Cardiac fibroblast (primary cell): ENCODE measurements at regions not wholly inside any gene's neighbourhood (a gene's known extent, or its start where the extent isn't known, plus 50 kb on each side); places are given as distances from the start of the nearest gene placed in this dataset.

Source experiments
- DNase-seq, 2 donors: peaks; one replicate each; pipeline versions ENCODE4 v3.0.0 to v3.0.0-alpha.2; 2010; ENCODE audit warnings: low read depth in 2 of 2
- H3K4me3 ChIP-seq, 2 donors: replicated peaks in 1 of 2; 1 replicate in 1 of 2; 2 replicates in 1 of 2; pipeline ENCODE4 v1.5.1; 2011; ENCODE audit warnings: low read depth in 2 of 2, low read length in 2 of 2, mild to moderate bottlenecking in 2 of 2, moderate library complexity in 1 of 2
- TF ChIP-seq, protein P1 (sequence below): IDR thresholded peaks from one replicate; pipeline ENCODE4 v1.5.1; 2011; ENCODE audit warnings: low read depth, mild to moderate bottlenecking, low read length, inconsistent platforms

DNA sequence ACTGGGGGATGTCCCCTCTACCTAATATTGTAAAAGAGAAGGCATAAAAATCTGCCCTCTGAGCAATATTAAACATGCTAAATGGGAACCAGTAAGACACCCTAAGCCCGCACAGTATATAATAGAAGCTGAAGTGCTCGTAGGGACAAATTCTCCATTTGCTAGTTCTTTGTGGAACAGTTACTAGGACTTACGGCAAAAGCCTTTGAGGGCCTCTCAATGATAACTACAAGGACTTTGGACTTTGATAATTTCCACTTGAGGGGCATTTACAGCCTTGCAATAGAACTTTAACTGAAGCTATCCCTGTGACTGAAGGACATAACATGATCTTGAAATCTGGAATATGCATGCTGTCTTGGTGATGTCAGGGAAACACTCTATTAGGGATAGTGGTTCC is 111.5 kb upstream of the IFNG-AS1 start:
- DNase-seq, result no peak
- no peak overlapping the region for H3K4me3 ChIP-seq
- TF ChIP-seq, protein P1, sequence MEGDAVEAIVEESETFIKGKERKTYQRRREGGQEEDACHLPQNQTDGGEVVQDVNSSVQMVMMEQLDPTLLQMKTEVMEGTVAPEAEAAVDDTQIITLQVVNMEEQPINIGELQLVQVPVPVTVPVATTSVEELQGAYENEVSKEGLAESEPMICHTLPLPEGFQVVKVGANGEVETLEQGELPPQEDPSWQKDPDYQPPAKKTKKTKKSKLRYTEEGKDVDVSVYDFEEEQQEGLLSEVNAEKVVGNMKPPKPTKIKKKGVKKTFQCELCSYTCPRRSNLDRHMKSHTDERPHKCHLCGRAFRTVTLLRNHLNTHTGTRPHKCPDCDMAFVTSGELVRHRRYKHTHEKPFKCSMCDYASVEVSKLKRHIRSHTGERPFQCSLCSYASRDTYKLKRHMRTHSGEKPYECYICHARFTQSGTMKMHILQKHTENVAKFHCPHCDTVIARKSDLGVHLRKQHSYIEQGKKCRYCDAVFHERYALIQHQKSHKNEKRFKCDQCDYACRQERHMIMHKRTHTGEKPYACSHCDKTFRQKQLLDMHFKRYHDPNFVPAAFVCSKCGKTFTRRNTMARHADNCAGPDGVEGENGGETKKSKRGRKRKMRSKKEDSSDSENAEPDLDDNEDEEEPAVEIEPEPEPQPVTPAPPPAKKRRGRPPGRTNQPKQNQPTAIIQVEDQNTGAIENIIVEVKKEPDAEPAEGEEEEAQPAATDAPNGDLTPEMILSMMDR, result no peak

DNA sequence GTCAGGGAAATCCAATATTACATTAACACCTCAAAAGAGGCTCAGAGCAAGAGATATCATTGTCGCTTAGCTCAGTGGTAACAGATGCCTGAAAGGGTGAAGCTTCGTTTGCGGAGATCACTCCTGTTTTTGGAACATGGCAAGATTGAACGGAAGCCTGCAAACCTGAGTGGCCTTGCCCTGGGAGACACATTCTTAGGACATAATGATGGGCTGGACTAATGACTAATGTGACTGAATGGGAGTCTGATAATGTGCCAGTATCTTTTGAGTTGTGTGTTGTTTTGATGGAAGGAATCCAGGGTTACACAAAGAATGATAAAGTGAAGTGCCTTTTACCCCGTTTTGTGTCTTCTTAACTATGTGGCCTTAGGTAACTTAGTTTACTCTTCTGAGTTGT is 109.3 kb upstream of the IFNG-AS1 start:
- H3K4me3 ChIP-seq, result no peak overlapping the region
- TF ChIP-seq, protein P1, result no peak
- DNase-seq, result no peak

DNA sequence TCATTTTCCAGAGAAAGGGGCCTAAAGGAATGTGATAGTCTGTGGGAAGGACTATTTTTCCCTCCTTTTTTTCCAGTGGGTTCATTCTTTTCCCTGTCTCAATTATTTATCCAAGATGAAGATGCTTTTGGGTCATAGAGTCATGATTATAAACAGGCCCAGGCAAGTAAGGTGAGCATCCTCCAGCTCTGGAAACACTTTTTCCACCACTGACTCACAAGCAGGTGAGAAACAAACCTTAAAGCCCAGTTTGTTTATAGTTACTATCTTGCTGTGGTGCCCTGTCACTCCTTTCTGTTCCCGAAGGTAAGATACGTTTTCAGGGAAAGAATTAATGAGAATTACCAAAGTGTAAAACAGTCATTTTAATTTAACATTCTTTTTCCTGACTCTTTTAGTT is 107.7 kb upstream of the IFNG-AS1 start:
- TF ChIP-seq, protein P1, result no peak
- no peak for DNase-seq
- no peak overlapping the region for H3K4me3 ChIP-seq

DNA sequence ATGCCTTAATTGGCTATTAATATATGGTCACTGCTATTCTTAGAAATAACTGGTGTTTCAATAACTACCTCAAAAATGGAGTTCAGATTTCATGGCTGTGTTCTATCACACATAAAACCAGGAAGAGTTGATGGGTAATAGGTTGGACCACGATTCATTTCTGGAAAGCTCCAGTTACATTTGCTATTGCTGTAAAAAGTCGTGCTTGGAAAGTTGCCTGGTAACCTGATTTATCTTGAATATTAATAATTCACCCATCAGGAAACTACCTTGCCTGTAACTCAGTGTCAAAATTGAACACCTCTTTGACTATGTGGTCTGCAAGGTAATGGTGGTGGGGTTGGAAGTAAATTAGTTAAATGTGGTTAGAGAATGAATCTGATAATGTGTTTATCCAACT is 104.7 kb upstream of the IFNG-AS1 start:
- no peak for DNase-seq
- no peak overlapping the region for H3K4me3 ChIP-seq
- TF ChIP-seq, protein P1, result no peak

DNA sequence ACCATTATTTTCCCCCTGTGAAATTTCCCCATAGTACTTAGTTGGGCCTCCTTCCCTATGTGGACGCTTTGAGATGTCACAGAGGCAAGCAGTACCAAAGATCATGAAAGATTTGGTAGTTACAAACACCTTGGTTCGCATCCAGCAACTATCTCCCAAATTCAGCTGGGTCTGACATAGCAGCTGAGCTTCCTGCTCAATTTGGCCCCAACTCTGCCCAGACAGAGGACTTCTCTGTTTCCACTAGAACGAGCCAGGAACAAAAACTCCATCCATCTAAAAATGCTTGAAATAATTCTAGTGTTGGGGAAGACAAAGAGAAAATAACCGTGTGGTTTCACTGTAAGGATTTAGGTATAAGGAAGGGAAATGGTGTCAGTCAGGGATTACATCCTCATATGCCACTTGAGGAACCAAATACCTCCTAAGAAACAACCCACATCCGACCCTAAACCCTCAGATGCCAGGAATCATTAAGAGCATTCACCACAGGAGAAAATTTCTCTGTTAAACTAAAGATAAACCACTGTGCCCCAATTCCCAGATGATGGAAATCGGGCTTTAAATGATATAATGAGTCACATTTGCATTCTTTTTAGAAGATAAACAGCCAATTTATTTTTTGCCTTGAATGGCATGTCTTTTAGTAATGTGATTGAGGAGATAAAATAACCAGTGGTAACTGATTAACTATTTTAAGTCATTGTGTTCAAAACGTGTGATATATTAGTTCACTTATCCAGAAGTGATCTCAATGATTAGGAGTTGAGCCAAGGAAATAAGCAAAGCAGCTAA is 103.7 kb upstream of the IFNG-AS1 start:
- TF ChIP-seq, protein P1, result no peak
- peak in 1 of 2 donors; percentile 19 for DNase-seq

DNA sequence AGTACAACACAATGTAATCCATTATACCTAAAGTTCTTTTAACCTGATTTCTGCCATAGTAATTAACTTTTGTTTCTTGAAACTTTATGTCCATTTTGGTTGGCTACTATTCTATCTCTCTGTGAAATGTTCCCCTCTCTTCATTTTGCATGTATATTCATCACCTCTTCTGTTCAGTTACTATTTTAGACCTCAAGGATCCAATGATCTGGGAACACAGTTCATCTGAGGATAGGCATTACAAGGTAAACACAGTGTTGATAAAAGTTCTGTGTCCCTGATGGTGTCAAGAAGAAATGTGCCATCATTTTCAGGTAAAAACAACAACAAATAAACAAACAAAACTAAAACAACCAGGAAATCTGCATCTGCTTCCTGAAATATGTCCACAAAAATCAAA is 102.2 kb upstream of the IFNG-AS1 start:
- no peak overlapping the region for H3K4me3 ChIP-seq
- DNase-seq, result no peak
- TF ChIP-seq, protein P1, result no peak

More for the DNA sequence above, 103.7 kb upstream of the IFNG-AS1 start:
- no peak overlapping the region for H3K4me3 ChIP-seq

DNA sequence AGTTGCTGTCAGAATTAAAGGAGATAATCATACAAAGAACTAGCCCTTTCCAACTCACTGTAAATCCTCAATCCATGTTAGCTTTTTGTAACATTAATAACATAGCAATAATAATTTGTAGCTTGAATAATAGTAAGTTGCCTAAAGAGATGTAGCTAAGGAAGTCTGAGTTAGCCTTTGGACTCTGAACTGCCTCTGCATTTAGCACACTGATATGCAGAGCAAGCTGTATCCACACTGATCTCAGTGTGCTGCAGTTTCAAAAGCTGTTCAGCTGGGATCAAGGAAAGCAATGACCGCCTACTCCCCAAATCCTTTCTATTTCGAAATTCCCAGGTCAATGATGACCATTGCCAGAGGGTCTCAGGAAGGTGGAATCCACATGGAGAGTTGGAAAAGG is 99.3 kb upstream of the IFNG-AS1 start:
- TF ChIP-seq, protein P1, result no peak
- no peak for DNase-seq
- no peak overlapping the region for H3K4me3 ChIP-seq
